HepG2 (cell line): ENCODE measurements at regions not wholly inside any gene's neighbourhood (a gene's known extent, or its start where the extent isn't known, plus 50 kb on each side); places are given as distances from the start of the nearest gene placed in this dataset.
A peak's percentile ranks its signal among the peaks of the same experiment; 100 is the strongest.

ENCODE experiments used
- ATAC-seq: fragments of 200-7000 bp; cut with Tn5 transposase; 3 replicates; pipeline ENCODE4 v1.9.1; 2020; ENCODE audit warnings: mild to moderate bottlenecking, moderate library complexity
- BruUV-seq: library from RNA; stranded (reverse); fragments of 400-500 nt; replicated peaks from 2 replicates; lab custom pipeline; 2021; lab: Mats Ljungman, UMichigan
- CTCF ChIA-PET: fragments of 300-600 bp; formaldehyde crosslinking; extraction: SDS; loops from one replicate; lab custom pipeline; 2021; ENCODE audit warnings: low total read pairs, inconsistent platforms, low intra/inter-chr PET ratio; lab: Yijun Ruan, JAX
- POLR2A ChIA-PET: fragments of 350-600 bp; sonication (Branson Sonifier 250); formaldehyde crosslinking; loops from one replicate; lab custom pipeline; 2020; ENCODE audit warnings: antibody characterized with exemption, inconsistent platforms; lab: Yijun Ruan, JAX
- DNase-seq: peaks from one replicate; pipeline ENCODE4 v3.0.0-alpha.2; 2015; ENCODE audit warnings: low spot score
- FAIRE-seq: peaks from 3 replicates; lab custom pipeline; 2011; peaks lifted over from hg19 to GRCh38; lab: Jason Lieb, UNC
- H2AFZ ChIP-seq: one replicate; pipeline ENCODE4 v1.6.1; 2011; ENCODE audit warnings: low read length, inconsistent platforms
- H3K27ac ChIP-seq: fragments of 300-600 bp; 3 replicates; pipeline ENCODE4 v1.8.0; 2011; ENCODE audit warnings: mixed run types, mild to moderate bottlenecking, mixed read lengths, low read length, inconsistent platforms; ENCODE audit not compliant: insufficient read depth; ENCODE audit errors: extremely low read length
- H3K27me3 ChIP-seq, 2 experiments: fragments of 200-600 bp in 1 of 2; 2 replicates in 1 of 2; 3 replicates in 1 of 2; pipeline versions ENCODE4 v1.6.0 to v1.8.0; 2011; ENCODE audit warnings: low read length in 2 of 2, mild to moderate bottlenecking in 2 of 2, moderate library complexity in 2 of 2, inconsistent platforms in 1 of 2; ENCODE audit not compliant: insufficient read depth in 2 of 2, control insufficient read depth in 1 of 2
- H3K36me3 ChIP-seq, 2 experiments: fragments of 200-600 bp in 1 of 2; replicated peaks in 1 of 2; 2 replicates in 1 of 2; 3 replicates in 1 of 2; pipeline versions ENCODE4 v1.5.1 to v1.8.0; 2011; ENCODE audit warnings: low read length in 2 of 2, inconsistent platforms in 1 of 2; ENCODE audit not compliant: insufficient read depth in 2 of 2, control insufficient read depth in 1 of 2
- H3K4me1 ChIP-seq: 2 replicates; pipeline ENCODE4 v1.5.1; 2012; ENCODE audit warnings: low read length, inconsistent platforms; ENCODE audit not compliant: insufficient read depth
- H3K4me2 ChIP-seq: 2 replicates; pipeline ENCODE4 v1.6.0; 2011; ENCODE audit warnings: low read depth, low read length, inconsistent platforms
- H3K4me3 ChIP-seq, 3 experiments: fragments of 200-600 bp in 1 of 3; sonication (generic), shearing (Covaris generic) in 1 of 3; replicated peaks in 1 of 3; 2 replicates each; pipeline ENCODE4 v1.5.1; 2011 to 2016; ENCODE audit warnings: low read length in 3 of 3, inconsistent platforms in 2 of 3, low read depth in 2 of 3, mild to moderate bottlenecking in 2 of 3, control low read depth in 1 of 3, mixed read lengths in 1 of 3; ENCODE audit not compliant: insufficient read depth in 1 of 3
- H3K79me2 ChIP-seq: one replicate; pipeline ENCODE4 v1.6.1; 2011; ENCODE audit warnings: low read length, inconsistent platforms; ENCODE audit not compliant: insufficient read depth
- H3K9ac ChIP-seq: 2 replicates; pipeline ENCODE4 v1.6.0; 2011; ENCODE audit warnings: mild to moderate bottlenecking, low read depth, low read length, inconsistent platforms; ENCODE audit not compliant: insufficient read depth
- H3K9me3 ChIP-seq: 2 replicates; pipeline ENCODE4 v1.5.1; 2012; ENCODE audit warnings: mild to moderate bottlenecking, low read length
- H4K20me1 ChIP-seq: 2 replicates; pipeline ENCODE4 v1.6.0; 2011; ENCODE audit warnings: inconsistent platforms, mild to moderate bottlenecking, low read length, moderate library complexity; ENCODE audit not compliant: insufficient read depth
- ADNP ChIP-seq: sonication (generic); formaldehyde crosslinking; IDR thresholded peaks from 2 replicates; pipeline ENCODE4 v1.4.0; 2020; ENCODE audit warnings: missing genetic modification reagents
- CENPT ChIP-seq: sonication (generic); formaldehyde crosslinking; IDR thresholded peaks from 2 replicates; pipeline ENCODE4 v1.8.0; 2022; ENCODE audit warnings: low read depth, mild to moderate bottlenecking, moderate library complexity, missing genetic modification reagents
- FOSL1 ChIP-seq: sonication (generic); formaldehyde crosslinking; IDR thresholded peaks from 2 replicates; pipeline ENCODE4 v1.9.0; 2021; ENCODE audit warnings: missing genetic modification reagents, borderline replicate concordance
- GABPB1 ChIP-seq: IDR thresholded peaks from 2 replicates; pipeline ENCODE4 v1.6.1; 2016; ENCODE audit warnings: mild to moderate bottlenecking, missing genetic modification reagents, moderate library complexity, missing compliant biosample characterization
- MTF1 ChIP-seq: sonication (generic); formaldehyde crosslinking; IDR thresholded peaks from 2 replicates; pipeline ENCODE4 v1.5.0; 2020; ENCODE audit warnings: missing genetic modification reagents
- ZNF10 ChIP-seq: sonication (generic); formaldehyde crosslinking; IDR thresholded peaks from 2 replicates; pipeline ENCODE4 v1.4.0; 2020; ENCODE audit warnings: mild to moderate bottlenecking, low read depth, missing genetic modification reagents, borderline replicate concordance
- ZNF850 ChIP-seq: sonication (generic); formaldehyde crosslinking; conservative IDR thresholded peaks from 2 replicates; pipeline ENCODE4 v1.9.0; 2021; ENCODE audit warnings: mild to moderate bottlenecking, missing genetic modification reagents
- WGBS: methylation state at CpG from one replicate; pipeline ENCODE4 v1.1.6; 2017; ENCODE audit warnings: low lambda C conversion rate; 5-methylcytosine and 5-hydroxymethylcytosine counted together
- in situ Hi-C: cut with HindIII; loops from 2 replicates; pipeline ENCODE4 v1.10.0; 2017; ENCODE audit warnings: low pct_unique_long_range_greater_than_20kb; ENCODE audit not compliant: extremely low pct_ligation_motif_present
- intact Hi-C: fragments of 100-400 bp; cut with micrococcal nuclease; formaldehyde crosslinking; loops from one replicate; pipeline ENCODE4 v1.10.0; 2022; ENCODE audit not compliant: unreplicated experiment
- TF ChIP-seq, protein P1 (sequence below): fragments of 450-650 bp; IDR thresholded peaks from 2 replicates; pipeline ENCODE4 v1.6.1; 2016
- TF ChIP-seq, protein P2 (sequence below): IDR thresholded peaks from 2 replicates; pipeline ENCODE4 v1.6.1; 2016; ENCODE audit warnings: mild to moderate bottlenecking, missing biosample characterization, missing genetic modification reagents
- TF ChIP-seq, protein P3 (sequence below): sonication (generic); formaldehyde crosslinking; IDR thresholded peaks from 2 replicates; pipeline ENCODE4 v1.5.1; 2020; ENCODE audit warnings: mild to moderate bottlenecking, missing genetic modification reagents, moderate library complexity

DNA sequence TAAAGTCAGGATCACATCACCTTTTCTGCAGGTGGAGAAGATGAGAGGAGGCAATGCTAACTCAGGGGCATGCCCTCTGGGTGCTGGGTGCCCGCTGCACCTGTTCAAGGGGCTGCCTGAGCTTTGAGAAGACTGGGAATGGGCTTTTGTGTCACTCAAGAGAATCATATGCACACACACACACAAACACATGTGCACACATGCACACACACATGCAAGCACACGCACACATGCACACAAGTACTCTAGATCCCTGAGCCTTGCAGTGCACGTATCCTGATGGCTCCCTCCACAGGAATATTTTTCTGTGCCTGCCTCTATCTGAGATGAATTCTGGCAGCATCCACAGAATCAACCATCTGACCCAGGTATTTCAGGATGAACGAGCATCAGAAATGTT lies 110.0 kb upstream of the TEX51 start:
- intact Hi-C loops = no loop called here
- BruUV-seq = no TSS peak
- CTCF ChIA-PET = no interaction called here
- FAIRE-seq = no peak
- TF ChIP-seq, protein P1, sequence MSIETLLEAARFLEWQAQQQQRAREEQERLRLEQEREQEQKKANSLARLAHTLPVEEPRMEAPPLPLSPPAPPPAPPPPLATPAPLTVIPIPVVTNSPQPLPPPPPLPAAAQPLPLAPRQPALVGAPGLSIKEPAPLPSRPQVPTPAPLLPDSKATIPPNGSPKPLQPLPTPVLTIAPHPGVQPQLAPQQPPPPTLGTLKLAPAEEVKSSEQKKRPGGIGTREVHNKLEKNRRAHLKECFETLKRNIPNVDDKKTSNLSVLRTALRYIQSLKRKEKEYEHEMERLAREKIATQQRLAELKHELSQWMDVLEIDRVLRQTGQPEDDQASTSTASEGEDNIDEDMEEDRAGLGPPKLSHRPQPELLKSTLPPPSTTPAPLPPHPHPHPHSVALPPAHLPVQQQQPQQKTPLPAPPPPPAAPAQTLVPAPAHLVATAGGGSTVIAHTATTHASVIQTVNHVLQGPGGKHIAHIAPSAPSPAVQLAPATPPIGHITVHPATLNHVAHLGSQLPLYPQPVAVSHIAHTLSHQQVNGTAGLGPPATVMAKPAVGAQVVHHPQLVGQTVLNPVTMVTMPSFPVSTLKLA = peak; percentile 79
- TF ChIP-seq MTF1 (CRISPR knock-in tag) = no peak
- TF ChIP-seq, all 625 proteins: peak for 1
- Histone ChIP-seq H3K79me2 (no peaks in the 10 kb centered on the region), H4K20me1 (no peaks in the 10 kb centered on the region), H3K27me3 (peaks cover 0 to 15% of the 10 kb centered on the region in 2 experiments; a peak in 3 of 5 replicates), H3K4me2 (no peak overlapping the region), H3K4me3 (no peak overlapping the region), H3K4me1 (no peaks in the 10 kb centered on the region), H3K9me3 (no peaks in the 10 kb centered on the region), H3K9ac (no peak overlapping the region), H2AFZ (no peak overlapping the region), H3K36me3 (no peaks in the 10 kb centered on the region), H3K27ac (no peak overlapping the region)
- POLR2A ChIA-PET = no interaction called here
- in situ Hi-C loops = loop anchor here (25.0 kb wide), 1 partner anchor 1976 kb away; no protein-coding TSS in a partner anchor
- 6% methylated on average over 3 of the region's 4 CpGs for WGBS
- DNase-seq (no peak), ATAC-seq (no peak)

- no peak overlapping the region for H3K9ac ChIP-seq
- ChIA-PET CTCF (no interaction called here), POLR2A (no interaction called here)
- no peaks in the 10 kb centered on the region for H3K9me3 ChIP-seq
- no peak overlapping the region for H3K4me3 ChIP-seq
- H3K36me3 ChIP-seq = no peaks in the 10 kb centered on the region
- no peak overlapping the region for H3K27ac ChIP-seq
- H2AFZ ChIP-seq = no peak overlapping the region
- H3K4me2 ChIP-seq = no peak overlapping the region
- H4K20me1 ChIP-seq = no peaks in the 10 kb centered on the region
- no peaks in the 10 kb centered on the region for H3K4me1 ChIP-seq
- peaks cover 0 to 36% of the 10 kb centered on the region in 2 experiments; a peak in 4 of 5 replicates for H3K27me3 ChIP-seq
- FAIRE-seq (no peak), DNase-seq (no peak), ATAC-seq (no peak)
- 31% methylated on average over 18 of the region's 18 CpGs for WGBS
- in situ Hi-C loops = loop anchor here (10.0 to 25.0 kb wide), 2 partner anchors 254 to 1979 kb away; no protein-coding TSS in a partner anchor
- intact Hi-C loops = no loop called here
- no peaks in the 10 kb centered on the region for H3K79me2 ChIP-seq
- BruUV-seq = no TSS peak
- TF ChIP-seq ZNF10 (CRISPR knock-in tag) (no peak), FOSL1 (CRISPR knock-in tag) (no peak), GABPB1 (CRISPR knock-in tag) (no peak), ZNF850 (no peak), CENPT (CRISPR knock-in tag) (no peak), ADNP (CRISPR knock-in tag) (no peak)
- TF ChIP-seq, protein P2, sequence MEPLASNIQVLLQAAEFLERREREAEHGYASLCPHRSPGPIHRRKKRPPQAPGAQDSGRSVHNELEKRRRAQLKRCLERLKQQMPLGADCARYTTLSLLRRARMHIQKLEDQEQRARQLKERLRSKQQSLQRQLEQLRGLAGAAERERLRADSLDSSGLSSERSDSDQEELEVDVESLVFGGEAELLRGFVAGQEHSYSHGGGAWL (CRISPR knock-in tag) = no peak
- TF ChIP-seq, protein P3, sequence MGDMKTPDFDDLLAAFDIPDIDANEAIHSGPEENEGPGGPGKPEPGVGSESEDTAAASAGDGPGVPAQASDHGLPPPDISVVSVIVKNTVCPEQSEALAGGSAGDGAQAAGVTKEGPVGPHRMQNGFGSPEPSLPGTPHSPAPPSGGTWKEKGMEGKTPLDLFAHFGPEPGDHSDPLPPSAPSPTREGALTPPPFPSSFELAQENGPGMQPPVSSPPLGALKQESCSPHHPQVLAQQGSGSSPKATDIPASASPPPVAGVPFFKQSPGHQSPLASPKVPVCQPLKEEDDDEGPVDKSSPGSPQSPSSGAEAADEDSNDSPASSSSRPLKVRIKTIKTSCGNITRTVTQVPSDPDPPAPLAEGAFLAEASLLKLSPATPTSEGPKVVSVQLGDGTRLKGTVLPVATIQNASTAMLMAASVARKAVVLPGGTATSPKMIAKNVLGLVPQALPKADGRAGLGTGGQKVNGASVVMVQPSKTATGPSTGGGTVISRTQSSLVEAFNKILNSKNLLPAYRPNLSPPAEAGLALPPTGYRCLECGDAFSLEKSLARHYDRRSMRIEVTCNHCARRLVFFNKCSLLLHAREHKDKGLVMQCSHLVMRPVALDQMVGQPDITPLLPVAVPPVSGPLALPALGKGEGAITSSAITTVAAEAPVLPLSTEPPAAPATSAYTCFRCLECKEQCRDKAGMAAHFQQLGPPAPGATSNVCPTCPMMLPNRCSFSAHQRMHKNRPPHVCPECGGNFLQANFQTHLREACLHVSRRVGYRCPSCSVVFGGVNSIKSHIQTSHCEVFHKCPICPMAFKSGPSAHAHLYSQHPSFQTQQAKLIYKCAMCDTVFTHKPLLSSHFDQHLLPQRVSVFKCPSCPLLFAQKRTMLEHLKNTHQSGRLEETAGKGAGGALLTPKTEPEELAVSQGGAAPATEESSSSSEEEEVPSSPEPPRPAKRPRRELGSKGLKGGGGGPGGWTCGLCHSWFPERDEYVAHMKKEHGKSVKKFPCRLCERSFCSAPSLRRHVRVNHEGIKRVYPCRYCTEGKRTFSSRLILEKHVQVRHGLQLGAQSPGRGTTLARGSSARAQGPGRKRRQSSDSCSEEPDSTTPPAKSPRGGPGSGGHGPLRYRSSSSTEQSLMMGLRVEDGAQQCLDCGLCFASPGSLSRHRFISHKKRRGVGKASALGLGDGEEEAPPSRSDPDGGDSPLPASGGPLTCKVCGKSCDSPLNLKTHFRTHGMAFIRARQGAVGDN (CRISPR knock-in tag) = no peak
Measured at GRCh38 chr2:126790987-126791780, 107.5 kb upstream of the TEX51 start.
